Ishikawa (cell line): ENCODE measurements at regions not wholly inside any gene's neighbourhood (a gene's known extent, or its start where the extent isn't known, plus 50 kb on each side); places are given as distances from the start of the nearest gene placed in this dataset.

Experiments used
- CEBPB ChIP-seq: IDR thresholded peaks from 2 replicates; pipeline ENCODE4 v1.6.1; 2012
- CREB1 ChIP-seq: IDR thresholded peaks from 2 replicates; pipeline ENCODE4 v1.6.1; 2012; ENCODE audit warnings: low read depth
- EGR1 ChIP-seq: IDR thresholded peaks from 2 replicates; pipeline ENCODE4 v1.6.1; 2012
- EP300 ChIP-seq: IDR thresholded peaks from 2 replicates; pipeline ENCODE4 v1.6.1; 2012; ENCODE audit warnings: borderline replicate concordance
- FOXM1 ChIP-seq: IDR thresholded peaks from 2 replicates; pipeline ENCODE4 v1.6.1; 2012; ENCODE audit warnings: low read depth, borderline replicate concordance
- NFIC ChIP-seq: IDR thresholded peaks from 2 replicates; pipeline ENCODE4 v1.6.1; 2012
- RAD21 ChIP-seq: IDR thresholded peaks from 2 replicates; pipeline ENCODE4 v1.6.1; 2012; ENCODE audit warnings: low read depth
- REST ChIP-seq: IDR thresholded peaks from 2 replicates; pipeline ENCODE4 v1.6.1; 2012; ENCODE audit warnings: low read depth, mild to moderate bottlenecking
- TAF1 ChIP-seq: IDR thresholded peaks from 2 replicates; pipeline ENCODE4 v1.6.1; 2012; ENCODE audit warnings: low read depth, mild to moderate bottlenecking
- TCF12 ChIP-seq: IDR thresholded peaks from 2 replicates; pipeline ENCODE4 v1.6.1; 2012; ENCODE audit warnings: low read depth
- TEAD4 ChIP-seq: IDR thresholded peaks from 2 replicates; pipeline ENCODE4 v1.6.1; 2012
- USF1 ChIP-seq: IDR thresholded peaks from 2 replicates; pipeline ENCODE4 v1.6.1; 2012
- YY1 ChIP-seq: IDR thresholded peaks from 2 replicates; pipeline ENCODE4 v1.6.1; 2012; ENCODE audit warnings: low read depth
- ZBTB7A ChIP-seq: IDR thresholded peaks from 2 replicates; pipeline ENCODE4 v1.6.1; 2012; ENCODE audit warnings: low read depth
- TF ChIP-seq, protein P1 (sequence below): IDR thresholded peaks from 2 replicates; pipeline ENCODE4 v1.6.1; 2012

DNA sequence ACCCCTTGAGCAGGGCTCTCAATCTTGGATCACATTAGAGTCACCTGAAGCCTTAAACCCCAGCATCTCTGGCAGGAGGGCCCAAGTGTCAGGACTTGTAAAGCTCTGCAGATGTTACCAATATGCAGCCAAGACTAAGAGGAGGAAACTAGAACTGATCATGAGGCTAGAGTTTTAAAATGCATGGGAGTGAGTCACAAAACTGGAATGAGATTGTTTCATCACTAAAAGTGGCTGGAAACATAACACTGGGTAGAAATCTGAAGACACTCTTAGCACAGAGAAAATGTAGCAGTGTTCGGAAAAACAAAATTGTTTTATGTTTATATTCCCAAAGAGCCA lies 63.3 kb upstream of the GHITM start:
- TF ChIP-seq TEAD4 (no peak), TAF1 (no peak), EP300 (no peak), CREB1 (no peak), TCF12 (no peak), CEBPB (no peak), NFIC (no peak)
- TF ChIP-seq, protein P1, sequence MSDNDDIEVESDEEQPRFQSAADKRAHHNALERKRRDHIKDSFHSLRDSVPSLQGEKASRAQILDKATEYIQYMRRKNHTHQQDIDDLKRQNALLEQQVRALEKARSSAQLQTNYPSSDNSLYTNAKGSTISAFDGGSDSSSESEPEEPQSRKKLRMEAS = no peak

DNA sequence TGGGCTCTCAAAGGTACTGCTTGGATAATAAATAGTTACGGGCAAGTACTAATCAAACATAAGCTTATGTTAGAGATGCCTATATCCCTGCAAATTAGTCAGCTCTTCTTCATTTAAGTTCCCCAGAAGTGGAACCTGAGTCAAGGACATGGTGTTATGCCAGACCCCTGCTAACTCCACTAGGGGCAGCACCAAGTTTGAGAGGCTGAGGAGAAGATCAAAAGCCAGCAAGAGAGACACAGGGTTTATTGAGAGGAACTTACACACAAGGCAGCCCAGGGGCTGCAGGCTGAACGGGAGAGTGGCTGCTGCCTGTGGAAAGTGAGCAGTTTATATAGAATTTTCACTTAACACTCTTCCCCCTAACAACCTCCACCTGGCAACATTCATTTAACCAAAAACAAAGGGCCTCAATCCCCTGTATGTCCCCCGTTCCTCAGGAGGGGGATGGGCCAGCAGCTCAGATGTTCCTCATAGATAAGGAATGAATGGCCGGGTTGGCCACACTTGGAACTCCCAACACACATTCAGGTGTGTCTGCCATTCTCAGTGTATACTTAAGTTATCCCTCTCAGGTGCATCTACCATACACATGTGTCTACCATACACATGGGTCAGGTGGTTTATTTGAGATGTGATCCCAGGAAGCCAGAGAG lies 62.6 kb upstream of the GHITM start:
- TF ChIP-seq NFIC (no peak), REST (no peak), RAD21 (no peak), TCF12 (no peak), TAF1 (no peak), ZBTB7A (no peak), CEBPB (no peak), CREB1 (no peak)

DNA sequence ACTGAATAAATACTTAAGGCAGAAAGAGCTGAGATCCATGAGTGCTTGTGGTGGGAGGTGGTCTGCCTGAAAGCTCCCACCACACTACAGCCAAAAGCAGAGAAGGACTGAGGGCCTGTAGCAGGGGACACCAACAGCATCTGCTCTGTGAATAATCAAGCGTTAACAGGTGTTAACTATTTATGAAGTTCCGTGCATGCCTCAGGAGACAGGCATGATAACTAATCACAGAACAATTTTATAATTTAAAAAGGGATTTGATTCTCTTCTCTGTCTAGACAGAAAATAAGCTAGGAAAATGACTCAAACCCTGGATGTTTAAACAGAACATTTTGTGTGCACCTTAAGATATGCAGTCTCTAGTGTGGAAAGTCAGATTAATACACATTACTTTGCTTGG lies 61.5 kb upstream of the GHITM start:
- no peak for TF ChIP-seq TAF1
- no peak for TF ChIP-seq NFIC
- no peak for TF ChIP-seq TCF12
- no peak for TF ChIP-seq CEBPB
- TF ChIP-seq TEAD4 = no peak
- no peak for TF ChIP-seq CREB1
- no peak for TF ChIP-seq USF1
- TF ChIP-seq, protein P1 = no peak
- no peak for TF ChIP-seq EGR1
- TF ChIP-seq RAD21 = no peak
- TF ChIP-seq REST = no peak

DNA sequence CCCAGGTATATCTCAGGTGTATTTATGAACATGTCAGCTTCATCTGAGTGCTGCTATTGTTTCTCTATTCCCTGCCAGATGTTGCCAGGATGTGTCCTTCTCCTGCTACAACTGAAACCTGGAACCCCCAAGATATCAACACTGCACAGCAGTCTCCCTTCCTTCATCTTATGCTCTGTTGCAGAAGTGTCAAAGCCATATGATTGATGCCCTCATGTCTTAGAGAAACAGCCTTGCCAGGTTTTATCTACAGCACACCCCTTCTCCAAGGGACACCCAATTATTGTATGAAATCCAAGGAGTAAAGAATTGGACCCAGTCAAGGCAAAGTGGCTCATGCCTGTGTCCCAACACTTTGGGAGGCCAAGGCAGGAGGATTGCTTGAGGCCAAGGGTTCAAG lies 60.5 kb upstream of the GHITM start:
- TF ChIP-seq FOXM1 (no peak), TCF12 (no peak)

GRCh38 chr10:84084342-84084741 lies 55.0 kb upstream of the GHITM start:
- TF ChIP-seq TAF1 (no peak), ZBTB7A (no peak), REST (no peak), CEBPB (no peak), EGR1 (no peak), RAD21 (no peak), EP300 (no peak), NFIC (no peak)

DNA sequence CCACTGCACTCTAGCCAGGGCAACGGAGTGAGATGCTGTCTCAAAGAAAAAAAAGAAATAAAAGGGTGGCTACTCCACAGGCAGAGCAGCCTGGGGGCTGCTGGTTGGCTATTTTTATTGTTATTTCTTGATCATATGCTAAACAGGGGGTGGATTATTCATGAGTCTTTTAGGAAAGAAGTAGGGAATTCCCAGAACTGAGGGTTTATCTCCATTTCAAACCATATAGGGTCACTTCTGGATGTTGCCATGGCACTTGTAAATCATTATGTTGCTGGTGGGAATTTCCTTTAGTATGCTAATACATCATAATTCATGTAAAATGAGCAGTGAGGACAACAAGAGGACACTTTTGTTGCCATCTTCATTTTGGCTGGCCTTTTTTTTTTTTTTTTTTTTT lies 52.1 kb upstream of the GHITM start:
- no peak for TF ChIP-seq YY1
- no peak for TF ChIP-seq ZBTB7A
- TF ChIP-seq, protein P1 = no peak
- TF ChIP-seq EGR1 = no peak
- no peak for TF ChIP-seq USF1
- TF ChIP-seq REST = no peak
- TF ChIP-seq CREB1 = no peak
- no peak for TF ChIP-seq TCF12
- no peak for TF ChIP-seq CEBPB
- no peak for TF ChIP-seq EP300
- no peak for TF ChIP-seq NFIC
- TF ChIP-seq TAF1 = no peak
- no peak for TF ChIP-seq FOXM1
- TF ChIP-seq TEAD4 = no peak
- no peak for TF ChIP-seq RAD21
